Adrenal gland (tissue), 9 donors: ENCODE measurements at regions not wholly inside any gene's neighbourhood (a gene's known extent, or its start where the extent isn't known, plus 50 kb on each side); places are given as distances from the start of the nearest gene placed in this dataset.

Experiments used
- DNase-seq, 7 donors: peaks; one replicate each; pipeline ENCODE4 v3.0.0-alpha.2; 2019 to 2020
- H3K27ac ChIP-seq, 5 donors: fragments of 200-600 bp; sonication (generic) in 4 of 5; 1 replicate in 3 of 5; 2 replicates in 2 of 5; pipeline versions ENCODE4 v1.5.1 to v1.8.0; 2016 to 2020; ENCODE audit warnings: mild to moderate bottlenecking in 1 of 5
- H3K27me3 ChIP-seq: fragments of 200-600 bp; 2 replicates; pipeline ENCODE4 v1.8.0; 2021
- H3K36me3 ChIP-seq, 2 donors: fragments of 200-600 bp; replicated peaks in 1 of 2; 1 replicate in 1 of 2; 2 replicates in 1 of 2; pipeline versions ENCODE4 v1.5.1 to v1.8.0; 2018 to 2022
- H3K4me1 ChIP-seq, 2 donors: fragments of 200-600 bp; replicated peaks in 1 of 2; 1 replicate in 1 of 2; 2 replicates in 1 of 2; pipeline versions ENCODE4 v1.5.1 to v1.8.0; 2018 to 2021
- H3K4me3 ChIP-seq, 4 donors: fragments of 200-600 bp; sonication (generic) in 3 of 4; one replicate each; pipeline ENCODE4 v1.5.1; 2016 to 2018
- H3K9me3 ChIP-seq, 3 donors: fragments of 200-600 bp; sonication (generic) in 1 of 3; replicated peaks in 1 of 3; 1 replicate in 2 of 3; 2 replicates in 1 of 3; pipeline versions ENCODE4 v1.5.1 to v1.8.0; 2016 to 2021
- POLR2A ChIP-seq, 2 donors: fragments of 450-650 bp; IDR thresholded peaks; one replicate each; pipeline ENCODE4 v1.6.1; 2017; ENCODE audit warnings: antibody characterized with exemption in 2 of 2, mild to moderate bottlenecking in 2 of 2, moderate library complexity in 1 of 2
- WGBS, 4 donors: extraction: QIAGEN DNeasy Blood & Tissue Kit in 2 of 4; methylation state at CpG; one replicate each; pipeline versions ENCODE4 v1.1.5 to v1.1.7; 2013 to 2017; 5-methylcytosine and 5-hydroxymethylcytosine counted together
- intact Hi-C, 2 donors: fragments of 100-400 bp; cut with DNase I; formaldehyde crosslinking; loops; one replicate each; pipeline versions ENCODE4 v1.14.1 to v1.15.0; 2022 to 2023
- TF ChIP-seq, protein P1 (sequence below), 6 experiments: fragments of 450-650 bp in 4 of 6; fragments of 200-600 bp in 2 of 6; sonication (generic) in 1 of 6; IDR thresholded peaks; 1 replicate in 5 of 6; 2 replicates in 1 of 6; pipeline versions ENCODE4 v1.5.1 to v1.8.0; 2016 to 2021; ENCODE audit warnings: antibody characterized with exemption in 6 of 6, mild to moderate bottlenecking in 2 of 6, moderate library complexity in 1 of 6
- donor health status: healthy with polysubstance abuse.
- donor health status: Bipolar disorder and iron deficiency.
- donor health status: DM: yes; HTN: yes; CAD: no.
- donor health status: DM: no; HTN: no; CAD: no.
- donor health status: DM: no; HTN: no; CAD: no.

DNA sequence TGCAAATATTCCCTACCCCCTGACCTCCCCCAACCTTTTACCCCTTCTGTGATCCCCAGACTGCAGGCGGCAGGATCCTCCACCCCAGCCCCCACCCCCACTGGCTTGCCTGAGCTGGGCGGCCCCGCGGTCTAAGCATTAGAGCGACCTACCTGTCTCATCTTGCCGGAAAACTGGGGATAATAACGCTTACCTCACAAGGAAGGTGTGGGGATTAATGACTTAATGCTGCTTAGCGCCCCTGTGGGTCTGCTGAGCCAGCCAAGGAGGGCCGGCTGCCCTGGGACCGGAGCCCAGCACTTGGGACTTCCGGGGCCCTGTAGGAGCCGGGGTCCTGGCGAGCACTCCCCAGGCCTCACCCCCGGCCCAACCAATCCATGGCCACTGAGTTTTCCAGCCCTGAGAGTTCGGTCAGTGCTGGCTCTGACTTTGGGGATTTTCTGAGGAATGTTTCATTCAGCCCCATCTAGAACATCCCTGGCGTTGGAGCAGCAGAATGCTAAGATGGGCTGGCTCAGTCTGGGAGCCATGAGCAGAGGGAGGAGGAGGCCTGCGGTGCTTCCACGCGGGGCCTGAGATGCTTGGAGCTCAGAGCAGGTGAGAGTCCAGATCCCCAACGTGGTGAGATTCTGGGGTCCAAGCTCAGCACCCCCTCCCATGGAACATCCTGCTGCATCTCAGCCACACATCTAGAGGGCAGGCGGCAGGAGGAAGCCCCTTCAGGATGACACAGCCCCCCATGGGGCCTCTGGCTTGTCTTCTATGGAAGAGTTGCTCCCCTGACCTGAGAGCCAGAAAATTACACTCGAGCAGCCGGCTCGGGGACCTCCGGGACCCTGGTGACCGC lies 97.9 kb downstream of the RIPK4 start:
- intact Hi-C loops = no loop called here
- Histone ChIP-seq H3K4me1 (no peaks in the 10 kb centered on the region), H3K9me3 (no peaks in the 10 kb centered on the region), H3K36me3 (no peaks in the 10 kb centered on the region), H3K27ac (no peak overlapping the region), H3K4me3 (no peak overlapping the region), H3K27me3 (peaks cover 4% of the 10 kb centered on the region)
- DNase-seq = no peak
- TF ChIP-seq POLR2A (IDR thresholded peaks at IDR 0.05) = no peak
- TF ChIP-seq, protein P1, sequence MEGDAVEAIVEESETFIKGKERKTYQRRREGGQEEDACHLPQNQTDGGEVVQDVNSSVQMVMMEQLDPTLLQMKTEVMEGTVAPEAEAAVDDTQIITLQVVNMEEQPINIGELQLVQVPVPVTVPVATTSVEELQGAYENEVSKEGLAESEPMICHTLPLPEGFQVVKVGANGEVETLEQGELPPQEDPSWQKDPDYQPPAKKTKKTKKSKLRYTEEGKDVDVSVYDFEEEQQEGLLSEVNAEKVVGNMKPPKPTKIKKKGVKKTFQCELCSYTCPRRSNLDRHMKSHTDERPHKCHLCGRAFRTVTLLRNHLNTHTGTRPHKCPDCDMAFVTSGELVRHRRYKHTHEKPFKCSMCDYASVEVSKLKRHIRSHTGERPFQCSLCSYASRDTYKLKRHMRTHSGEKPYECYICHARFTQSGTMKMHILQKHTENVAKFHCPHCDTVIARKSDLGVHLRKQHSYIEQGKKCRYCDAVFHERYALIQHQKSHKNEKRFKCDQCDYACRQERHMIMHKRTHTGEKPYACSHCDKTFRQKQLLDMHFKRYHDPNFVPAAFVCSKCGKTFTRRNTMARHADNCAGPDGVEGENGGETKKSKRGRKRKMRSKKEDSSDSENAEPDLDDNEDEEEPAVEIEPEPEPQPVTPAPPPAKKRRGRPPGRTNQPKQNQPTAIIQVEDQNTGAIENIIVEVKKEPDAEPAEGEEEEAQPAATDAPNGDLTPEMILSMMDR (IDR thresholded peaks at IDR 0.05) = no peak
- WGBS, 4 donors = 87 to 93% (median 90%) methylated on average over 10 to 26 of the region's 26 CpGs

DNA sequence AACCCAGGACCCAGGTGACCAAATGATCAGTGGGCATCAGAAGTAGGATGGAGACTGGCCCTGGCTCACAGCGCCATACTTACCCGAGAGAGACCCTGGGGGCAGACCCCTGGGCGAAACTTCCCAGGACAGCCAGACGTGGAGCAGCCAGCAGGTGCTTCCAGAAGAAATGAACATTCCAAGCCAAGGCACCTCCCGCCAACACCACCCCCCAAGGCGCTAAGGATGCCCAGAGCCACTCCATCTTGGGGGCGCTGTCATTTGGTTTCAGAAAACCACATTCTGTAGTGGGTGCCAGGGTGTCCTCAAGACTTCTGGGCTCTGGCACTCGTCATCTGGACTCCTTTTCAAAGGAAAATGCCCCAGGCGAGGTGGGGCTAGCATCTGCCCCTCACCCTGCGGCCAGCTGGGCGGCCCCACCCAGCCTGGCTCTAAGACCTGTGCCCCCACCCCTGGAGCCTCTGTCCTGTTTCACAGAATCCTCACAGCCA lies 98.8 kb downstream of the RIPK4 start:
- Histone ChIP-seq H3K4me1 (no peaks in the 10 kb centered on the region), H3K9me3 (no peaks in the 10 kb centered on the region), H3K4me3 (no peak overlapping the region), H3K27me3 (peaks cover 4% of the 10 kb centered on the region), H3K36me3 (no peaks in the 10 kb centered on the region), H3K27ac (no peak overlapping the region)
- no peak for TF ChIP-seq POLR2A (IDR thresholded peaks at IDR 0.05)
- TF ChIP-seq, protein P1 (IDR thresholded peaks at IDR 0.05) = no peak
- WGBS, 4 donors = 85 to 88% (median 86%) methylated on average over 5 to 11 of the region's 11 CpGs
- intact Hi-C loops = no loop called here
- DNase-seq = no peak

DNA sequence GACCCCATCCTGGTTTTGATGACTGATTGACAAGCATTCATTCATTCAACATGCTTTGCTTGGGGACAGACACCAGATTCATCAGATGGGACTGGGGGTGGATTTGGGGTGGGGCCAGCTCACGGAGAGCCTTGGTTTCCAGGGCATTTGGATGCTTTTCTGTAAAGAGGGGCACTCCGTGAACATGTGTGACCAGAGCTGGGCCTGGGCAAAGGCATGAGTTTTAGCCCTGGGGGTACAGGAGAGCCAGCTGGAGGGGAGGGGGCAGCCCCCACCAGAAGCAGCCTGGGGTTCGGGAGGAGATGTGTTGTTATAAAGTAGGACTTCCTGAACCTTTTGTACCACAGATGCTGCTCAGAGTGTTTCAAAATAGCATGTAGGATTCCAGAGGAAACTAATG lies 99.7 kb downstream of the RIPK4 start:
- TF ChIP-seq, protein P1 (IDR thresholded peaks at IDR 0.05) = no peak
- no peak for TF ChIP-seq POLR2A (IDR thresholded peaks at IDR 0.05)

DNA sequence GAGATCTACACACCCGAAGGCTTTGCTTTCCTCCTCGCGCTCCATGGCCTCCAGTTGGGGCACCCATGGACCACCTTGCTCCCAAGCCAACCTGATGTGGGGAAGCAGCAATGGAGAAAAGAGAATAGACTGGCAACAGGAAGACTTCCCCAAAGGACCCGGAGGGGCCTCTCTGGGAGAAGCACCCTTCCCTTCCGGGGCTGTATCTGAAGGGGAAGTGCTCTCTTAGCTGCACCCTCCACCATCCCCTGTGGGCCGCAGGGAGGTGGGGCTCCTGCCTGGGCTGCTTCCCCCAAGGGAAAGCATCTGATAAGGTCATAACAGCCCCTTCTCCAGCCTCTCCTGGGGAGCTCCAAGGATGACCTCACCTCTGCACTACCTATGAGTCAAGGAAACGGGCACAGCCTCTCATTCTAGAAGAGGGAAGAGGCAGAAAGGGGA lies 100.2 kb downstream of the RIPK4 start:
- Histone ChIP-seq H3K27ac (no peak overlapping the region), H3K9me3 (no peaks in the 10 kb centered on the region), H3K4me3 (no peak overlapping the region), H3K4me1 (no peaks in the 10 kb centered on the region), H3K36me3 (no peaks in the 10 kb centered on the region), H3K27me3 (peaks cover 4% of the 10 kb centered on the region)
- intact Hi-C loops = no loop called here
- 56 to 78% (median 73%) methylated on average over 2 to 7 of the region's 7 CpGs for WGBS, 4 donors
- TF ChIP-seq, protein P1 (IDR thresholded peaks at IDR 0.05) = no peak
- TF ChIP-seq POLR2A (IDR thresholded peaks at IDR 0.05) = no peak
- DNase-seq = no peak

More for the DNA sequence above, 99.7 kb downstream of the RIPK4 start:
- no peak overlapping the region for H3K4me3 ChIP-seq
- WGBS, 4 donors = 67 to 79% (median 69%) methylated on average over 3 of the region's 3 CpGs
- H3K27ac ChIP-seq = no peak overlapping the region
- H3K9me3 ChIP-seq = no peaks in the 10 kb centered on the region
- no peak for DNase-seq
- intact Hi-C loops = no loop called here
- no peaks in the 10 kb centered on the region for H3K36me3 ChIP-seq
- H3K27me3 ChIP-seq = peaks cover 4% of the 10 kb centered on the region
- H3K4me1 ChIP-seq = no peaks in the 10 kb centered on the region
